HL-60 (cell line): ENCODE measurements at regions not wholly inside any gene's neighbourhood (a gene's known extent, or its start where the extent isn't known, plus 50 kb on each side); places are given as distances from the start of the nearest gene placed in this dataset.

Experiments used
- CTCF ChIP-seq: IDR thresholded peaks from one replicate; pipeline ENCODE4 v1.5.1; 2011; ENCODE audit warnings: low read length, control low read depth, inconsistent platforms; ENCODE audit not compliant: insufficient read depth
- GABPA ChIP-seq: IDR thresholded peaks from 2 replicates; pipeline ENCODE4 v1.6.1; 2012; ENCODE audit warnings: low read depth
- POLR2AphosphoS5 ChIP-seq: IDR thresholded peaks from 2 replicates; pipeline ENCODE4 v1.6.1; 2012; ENCODE audit warnings: low read depth
- REST ChIP-seq: IDR thresholded peaks from 2 replicates; pipeline ENCODE4 v1.6.1; 2012; ENCODE audit warnings: low read depth; ENCODE audit not compliant: insufficient replicate concordance
- SPI1 ChIP-seq: IDR thresholded peaks from 2 replicates; pipeline ENCODE4 v1.6.1; 2012; ENCODE audit warnings: low read depth, mild to moderate bottlenecking, borderline replicate concordance

GRCh38 chr21:27082431-27083010 is 115.6 kb upstream of the ADAMTS5 start:
- TF ChIP-seq CTCF (no peak), POLR2AphosphoS5 (no peak), SPI1 (no peak), REST (no peak), GABPA (no peak)
